SK-N-SH treated with all-trans-retinoic acid at 6 μM for 48 hours (cell line): ENCODE measurements at regions not wholly inside any gene's neighbourhood (a gene's known extent, or its start where the extent isn't known, plus 50 kb on each side); places are given as distances from the start of the nearest gene placed in this dataset.

Experiments used
- ARNTL ChIP-seq: fragments of 450-650 bp; formaldehyde crosslinking; IDR thresholded peaks from 2 replicates; pipeline ENCODE4 v1.5.0; 2020; ENCODE audit warnings: low read depth, mild to moderate bottlenecking, moderate library complexity, borderline replicate concordance
- GLIS3 ChIP-seq: fragments of 250-450 bp; sonication (Bioruptor Pico); IDR thresholded peaks from 2 replicates; pipeline ENCODE4 v1.5.0; 2020; ENCODE audit warnings: mild to moderate bottlenecking, moderate library complexity
- PPARA ChIP-seq: fragments of 250-450 bp; sonication (Bioruptor Pico); IDR thresholded peaks from 2 replicates; pipeline ENCODE4 v1.5.0; 2020; ENCODE audit warnings: mild to moderate bottlenecking, borderline replicate concordance
- ZFP30 ChIP-seq: fragments of 450-650 bp; formaldehyde crosslinking; IDR thresholded peaks from 2 replicates; pipeline ENCODE4 v1.5.0; 2022; ENCODE audit warnings: mild to moderate bottlenecking, moderate library complexity

GRCh38 chr2:12203528-12203927 is 457.1 kb downstream of the LPIN1 start:
- no peak for TF ChIP-seq ZFP30 (CRISPR knock-in tag)
- no peak for TF ChIP-seq GLIS3
- TF ChIP-seq ARNTL (CRISPR knock-in tag) = no peak
- TF ChIP-seq PPARA = no peak
